GM12891 (cell line): ENCODE measurements at regions not wholly inside any gene's neighbourhood (a gene's known extent, or its start where the extent isn't known, plus 50 kb on each side); places are given as distances from the start of the nearest gene placed in this dataset.

ENCODE experiments used
- POLR2A ChIP-seq: IDR thresholded peaks from 2 replicates; pipeline ENCODE4 v1.6.1; 2011; ENCODE audit warnings: low read depth, low read length, control low read depth
- POLR2AphosphoS5 ChIP-seq: IDR thresholded peaks from 2 replicates; pipeline ENCODE4 v1.6.1; 2011; ENCODE audit warnings: low read depth, low read length, control low read depth
- TAF1 ChIP-seq: IDR thresholded peaks from 2 replicates; pipeline ENCODE4 v1.6.1; 2011; ENCODE audit warnings: low read depth, low read length, control low read depth

GRCh38 chr5:153365547-153365946, 124.9 kb upstream of the GRIA1 start:
- TF ChIP-seq POLR2A = no peak
- no peak for TF ChIP-seq POLR2AphosphoS5
- no peak for TF ChIP-seq TAF1
